Type B pancreatic cell (in vitro differentiated cells): ENCODE measurements at regions not wholly inside any gene's neighbourhood (a gene's known extent, or its start where the extent isn't known, plus 50 kb on each side); places are given as distances from the start of the nearest gene placed in this dataset.
A peak's percentile ranks its signal among the peaks of the same experiment; 100 is the strongest.
"Not testable (repeated sequence)": the region's sequence is repeated elsewhere in the genome, so short reads cannot be mapped to it uniquely, and the experiment has no call there.

Source experiments
- DNase-seq: peaks from one replicate; pipeline ENCODE4 v3.0.0; 2021; ENCODE audit warnings: mixed read lengths; ENCODE audit not compliant: unreplicated experiment; ENCODE audit errors: extremely low spot score
- H3K27ac Mint-ChIP-seq: 2 replicates; pipeline ENCODE4 v1.8.0; 2021; ENCODE audit warnings: mild to moderate bottlenecking, mixed read lengths
- H3K27me3 Mint-ChIP-seq: 2 replicates; pipeline ENCODE4 v1.8.0; 2021; ENCODE audit warnings: mixed read lengths
- H3K36me3 Mint-ChIP-seq: 2 replicates; pipeline ENCODE4 v1.8.0; 2021; ENCODE audit warnings: mixed read lengths
- H3K4me1 Mint-ChIP-seq: one replicate; pipeline ENCODE4 v1.8.0; 2021; ENCODE audit warnings: mixed read lengths; ENCODE audit not compliant: unreplicated experiment
- H3K4me3 Mint-ChIP-seq: 2 replicates; pipeline ENCODE4 v1.8.0; 2021; ENCODE audit warnings: mild to moderate bottlenecking, mixed read lengths
- H3K9me3 Mint-ChIP-seq: 2 replicates; pipeline ENCODE4 v1.8.0; 2021; ENCODE audit warnings: mixed read lengths
- CTCF ChIP-seq: fragments of 200-600 bp; sonication (generic); conservative IDR thresholded peaks from 2 replicates; pipeline ENCODE4 v1.5.0; 2021; ENCODE audit warnings: antibody characterized with exemption, mild to moderate bottlenecking

DNA sequence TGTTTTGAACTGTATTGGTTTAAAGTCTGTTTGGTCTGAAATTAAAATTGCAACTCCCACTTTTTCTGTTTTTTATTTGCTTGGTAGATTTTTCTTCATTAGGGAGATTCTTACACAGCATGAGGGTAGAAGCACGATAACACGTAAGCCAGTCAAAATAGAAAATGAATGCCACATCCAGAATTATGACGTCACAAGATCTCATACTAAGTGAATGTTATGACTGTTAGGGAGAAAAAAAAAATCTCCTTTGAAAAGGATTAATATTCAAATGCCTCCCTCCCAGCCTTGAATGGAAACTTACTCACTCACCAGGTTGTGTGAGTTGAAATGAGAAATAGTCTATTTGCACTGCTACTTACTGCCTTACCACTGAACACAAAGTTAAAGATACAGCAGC is 670.8 kb downstream of the TFAP2A start:
- no peak for DNase-seq
- Mint-ChIP-seq H3K4me1 (no peaks in the 10 kb centered on the region), H3K27me3 (no peaks in the 10 kb centered on the region), H3K9me3 (no peaks in the 10 kb centered on the region), H3K27ac (no peak overlapping the region), H3K4me3 (no peak overlapping the region), H3K36me3 (no peaks in the 10 kb centered on the region)
- no peak for TF ChIP-seq CTCF

DNA sequence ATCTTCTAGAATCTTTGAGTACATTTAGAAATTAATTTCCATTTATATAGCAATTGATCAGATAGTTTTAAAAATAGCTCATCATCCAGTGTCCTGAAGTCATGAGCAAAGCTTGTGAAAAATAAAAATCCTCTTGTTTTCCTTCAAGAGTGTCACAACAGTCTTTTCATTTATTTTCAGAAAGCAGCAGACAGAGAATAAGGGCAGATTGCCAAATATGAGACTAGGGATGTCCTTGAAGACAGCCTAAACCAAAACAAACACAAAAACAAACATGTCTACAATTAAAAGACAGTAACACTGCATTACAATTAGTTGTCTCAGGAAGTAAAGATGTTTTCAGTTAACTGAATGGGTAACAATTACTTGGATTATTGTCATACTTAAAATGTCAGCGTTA is 682.8 kb downstream of the TFAP2A start:
- H3K27me3 Mint-ChIP-seq = no peaks in the 10 kb centered on the region
- no peak for TF ChIP-seq CTCF
- peaks cover 8% of the 10 kb centered on the region for H3K9me3 Mint-ChIP-seq
- H3K4me3 Mint-ChIP-seq = no peak overlapping the region
- no peak for DNase-seq
- H3K36me3 Mint-ChIP-seq = no peaks in the 10 kb centered on the region
- H3K27ac Mint-ChIP-seq = no peak overlapping the region
- no peaks in the 10 kb centered on the region for H3K4me1 Mint-ChIP-seq

DNA sequence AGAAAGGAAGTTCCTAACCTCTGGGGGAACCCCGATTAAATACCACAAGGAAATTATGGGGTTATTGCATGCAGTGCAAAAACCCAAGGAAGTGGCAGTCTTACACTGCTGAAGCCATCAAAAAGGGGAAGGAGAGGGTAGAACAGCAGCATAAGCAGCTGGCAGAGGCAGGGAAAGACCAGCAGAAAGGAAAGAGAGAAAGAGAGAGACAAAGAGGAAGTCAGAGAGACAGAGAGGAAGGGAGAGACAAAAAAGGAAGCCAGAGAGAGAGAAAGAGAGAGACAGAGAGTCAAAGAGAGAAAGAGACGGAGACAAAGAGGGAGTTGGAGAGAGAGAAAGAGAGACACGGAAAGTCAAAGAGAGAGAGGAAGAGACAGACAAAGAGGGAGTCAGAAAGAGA is 689.1 kb downstream of the TFAP2A start:
- DNase-seq, H3K4me3 Mint-ChIP-seq, H3K36me3 Mint-ChIP-seq, H3K27ac Mint-ChIP-seq, H3K4me1 Mint-ChIP-seq, H3K27me3 Mint-ChIP-seq, H3K9me3 Mint-ChIP-seq: not testable (repeated sequence)

DNA sequence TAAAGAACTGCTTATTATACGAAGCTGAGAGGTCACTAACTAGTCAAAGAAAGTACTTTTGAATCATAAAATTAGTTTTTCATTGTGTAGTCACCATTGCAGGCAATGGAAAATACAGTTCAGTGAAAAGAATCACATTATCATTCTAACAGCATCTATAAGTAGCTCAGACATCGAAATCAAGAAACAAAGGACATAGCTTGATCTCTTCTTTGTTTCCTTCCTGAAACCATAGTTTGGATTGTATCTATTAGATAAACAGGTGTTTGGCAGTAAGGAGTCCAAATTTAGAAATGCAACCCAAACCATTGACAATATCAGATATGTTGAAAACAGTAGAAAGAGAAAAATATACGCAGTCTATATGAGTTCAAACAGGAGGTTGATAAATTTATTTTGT is 697.3 kb downstream of the TFAP2A start:
- no peak for DNase-seq
- H3K27me3 Mint-ChIP-seq = no peaks in the 10 kb centered on the region
- H3K27ac Mint-ChIP-seq = no peak overlapping the region
- no peaks in the 10 kb centered on the region for H3K36me3 Mint-ChIP-seq
- H3K4me1 Mint-ChIP-seq = no peaks in the 10 kb centered on the region
- TF ChIP-seq CTCF = no peak
- H3K9me3 Mint-ChIP-seq = no peaks in the 10 kb centered on the region
- no peak overlapping the region for H3K4me3 Mint-ChIP-seq

DNA sequence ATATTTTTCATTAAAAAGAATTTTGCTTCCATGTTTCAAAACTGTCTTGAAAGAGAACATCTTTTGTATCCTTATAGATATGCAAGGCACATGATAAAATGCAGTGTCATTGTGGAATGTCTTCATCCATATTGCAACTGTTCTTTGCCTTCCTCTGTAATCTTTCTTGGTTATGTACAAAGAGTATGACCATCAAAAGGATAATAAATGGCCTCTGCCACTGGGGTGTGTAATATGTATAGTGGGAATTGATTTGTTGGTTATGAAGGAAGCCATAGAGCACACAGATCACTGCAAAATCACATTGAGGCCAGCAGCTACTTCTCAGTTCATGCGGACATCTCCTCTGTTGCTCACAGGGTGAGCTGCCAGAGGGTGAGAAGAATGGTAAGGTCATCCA is 703.5 kb downstream of the TFAP2A start:
- H3K4me1 Mint-ChIP-seq = no peaks in the 10 kb centered on the region
- H3K36me3 Mint-ChIP-seq = no peaks in the 10 kb centered on the region
- peak overlapping the region; percentile 8 for H3K27ac Mint-ChIP-seq
- no peaks in the 10 kb centered on the region for H3K9me3 Mint-ChIP-seq
- no peak overlapping the region for H3K4me3 Mint-ChIP-seq
- no peak for TF ChIP-seq CTCF
- H3K27me3 Mint-ChIP-seq = no peaks in the 10 kb centered on the region
- no peak for DNase-seq

DNA sequence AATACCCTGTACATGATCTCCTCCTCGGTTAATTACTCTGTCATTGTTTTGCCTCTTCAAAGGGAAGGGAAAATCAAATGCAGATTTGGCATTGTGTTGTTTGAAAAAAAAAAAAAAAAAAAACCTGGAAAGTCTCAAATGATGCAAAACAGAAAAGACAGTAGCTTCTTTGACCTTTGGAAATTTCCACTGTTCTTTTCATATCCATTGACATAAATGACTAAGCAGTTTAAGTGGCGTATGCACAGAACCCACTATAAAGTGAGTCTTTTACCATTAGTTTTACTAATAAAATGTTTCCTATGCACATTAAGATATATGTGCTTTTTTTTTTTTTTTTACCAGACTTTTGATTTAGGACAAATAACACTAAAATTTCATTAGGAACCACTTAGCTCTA is 704.3 kb downstream of the TFAP2A start:
- no peak for TF ChIP-seq CTCF
- no peak overlapping the region for H3K4me3 Mint-ChIP-seq
- no peaks in the 10 kb centered on the region for H3K27me3 Mint-ChIP-seq
- no peak for DNase-seq
- H3K4me1 Mint-ChIP-seq = no peaks in the 10 kb centered on the region
- H3K27ac Mint-ChIP-seq = no peak overlapping the region
- no peaks in the 10 kb centered on the region for H3K36me3 Mint-ChIP-seq
- H3K9me3 Mint-ChIP-seq = no peaks in the 10 kb centered on the region
